CD4-positive, alpha-beta T cell treated with Interferon gamma for 1 hour (primary cell): ENCODE measurements at regions not wholly inside any gene's neighbourhood (a gene's known extent, or its start where the extent isn't known, plus 50 kb on each side); places are given as distances from the start of the nearest gene placed in this dataset.
"Not testable (repeated sequence)": the region's sequence is repeated elsewhere in the genome, so short reads cannot be mapped to it uniquely, and the experiment has no call there.

Experiments
- DNase-seq: peaks from one replicate; pipeline ENCODE4 v3.0.0-alpha.2; 2020

DNA sequence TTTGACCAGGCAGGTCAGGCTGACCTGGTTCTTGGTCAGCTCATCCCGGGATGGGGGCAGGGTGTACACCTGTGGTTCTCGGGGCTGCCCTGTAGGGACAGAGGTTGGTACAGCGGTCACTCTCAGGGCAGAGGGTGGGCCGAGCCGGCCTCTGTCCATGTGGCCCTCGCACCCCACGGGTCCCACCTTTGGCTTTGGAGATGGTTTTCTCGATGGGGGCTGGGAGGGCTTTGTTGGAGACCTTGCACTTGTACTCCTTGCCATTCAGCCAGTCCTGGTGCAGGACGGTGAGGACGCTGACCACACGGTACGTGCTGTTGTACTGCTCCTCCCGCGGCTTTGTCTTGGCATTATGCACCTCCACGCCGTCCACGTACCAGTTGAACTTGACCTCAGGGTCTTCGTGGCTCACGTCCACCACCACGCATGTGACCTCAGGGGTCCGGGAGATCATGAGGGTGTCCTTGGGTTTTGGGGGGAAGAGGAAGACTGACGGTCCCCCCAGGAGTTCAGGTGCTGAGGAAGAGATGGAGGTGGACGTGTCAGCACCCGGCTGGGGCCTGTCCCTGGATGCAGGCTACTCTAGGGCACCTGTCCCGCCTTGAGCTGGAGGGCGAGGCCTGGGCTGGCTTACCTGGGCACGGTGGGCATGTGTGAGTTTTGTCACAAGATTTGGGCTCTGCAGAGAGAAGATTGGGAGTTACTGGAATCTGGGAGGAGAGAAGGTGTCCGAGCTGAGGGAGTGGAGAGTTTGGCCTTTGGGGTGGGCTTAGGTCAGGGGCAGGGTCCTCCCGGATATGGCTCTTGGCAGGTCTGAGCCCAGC lies 215.5 kb downstream of the TMEM121 start:
- DNase-seq = not testable (repeated sequence)

DNA sequence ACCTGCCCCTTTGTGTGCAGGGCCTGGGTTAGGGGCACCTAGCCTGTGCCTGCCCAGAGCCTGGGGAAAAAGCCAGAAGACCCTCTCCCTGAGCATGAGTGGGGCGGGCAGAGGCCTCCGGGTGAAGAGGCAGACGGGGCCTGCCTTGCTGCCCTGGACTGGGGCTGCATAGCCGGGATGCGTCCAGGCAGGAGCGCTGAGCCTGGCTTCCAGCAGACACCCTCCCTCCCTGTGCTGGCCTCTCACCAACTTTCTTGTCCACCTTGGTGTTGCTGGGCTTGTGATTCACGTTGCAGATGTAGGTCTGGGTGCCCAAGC lies 216.1 kb downstream of the TMEM121 start:
- DNase-seq = no peak

DNA sequence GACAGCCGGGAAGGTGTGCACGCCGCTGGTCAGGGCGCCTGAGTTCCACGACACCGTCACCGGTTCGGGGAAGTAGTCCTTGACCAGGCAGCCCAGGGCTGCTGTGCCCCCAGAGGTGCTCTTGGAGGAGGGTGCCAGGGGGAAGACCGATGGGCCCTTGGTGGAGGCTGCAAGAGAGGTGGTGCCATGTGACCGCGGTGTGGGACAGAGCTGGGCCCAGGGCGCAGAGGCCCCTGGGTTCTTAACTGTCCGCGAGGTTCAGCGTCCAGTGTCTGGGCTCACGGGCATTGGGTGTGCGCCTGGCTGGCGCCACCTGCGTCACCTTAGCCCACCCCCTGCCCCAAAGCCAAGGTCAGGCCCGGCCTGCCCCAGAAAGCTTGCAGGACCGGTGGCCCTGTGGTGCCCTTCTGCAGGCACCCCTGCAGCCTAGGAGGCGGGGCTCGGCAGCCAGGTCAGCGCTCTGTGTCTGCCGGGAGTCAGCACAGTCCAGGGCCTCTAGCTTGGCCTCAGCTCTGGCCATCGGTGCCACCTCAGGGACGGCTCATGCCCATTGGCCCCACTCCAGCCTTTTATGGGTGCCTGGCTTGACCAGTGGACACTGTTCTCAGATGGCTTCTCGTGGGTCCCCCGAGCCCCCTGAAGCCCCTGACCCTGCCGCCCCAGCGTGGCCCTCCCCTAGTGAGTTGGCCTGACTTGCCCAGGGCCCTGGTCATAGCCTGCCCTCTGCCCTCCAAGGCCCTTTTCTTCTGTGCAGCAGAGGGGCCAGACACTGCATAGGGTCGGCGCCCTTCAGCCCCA lies 216.7 kb downstream of the TMEM121 start:
- DNase-seq = not testable (repeated sequence)

DNA sequence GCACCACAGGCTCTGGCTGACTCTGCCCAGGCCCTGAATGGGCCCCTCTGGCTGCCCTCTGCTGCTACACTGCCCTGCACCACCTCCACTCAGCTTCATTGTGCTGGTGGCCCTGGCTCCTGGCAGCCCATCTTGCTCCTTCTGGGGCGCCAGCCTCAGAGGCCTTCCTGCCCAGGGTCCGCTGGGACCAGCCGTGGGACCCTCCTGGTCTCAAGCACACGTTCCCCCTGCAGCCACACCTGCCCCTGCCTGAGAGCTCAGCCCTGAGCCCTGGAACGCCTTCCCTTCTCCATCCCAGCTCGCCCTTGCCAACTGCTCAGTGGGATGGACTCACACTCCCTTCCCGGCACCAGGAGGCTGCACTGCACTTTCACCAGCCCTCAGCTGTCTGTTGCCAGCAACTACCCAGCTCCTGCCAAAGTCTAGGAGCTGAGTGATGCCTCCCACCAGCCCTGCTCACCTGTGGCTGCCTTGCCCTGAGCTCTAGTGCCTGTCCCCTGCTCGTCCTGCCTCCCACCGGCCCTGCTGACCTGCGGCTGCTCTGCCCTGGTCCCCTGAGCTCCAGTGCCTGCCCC lies 217.9 kb downstream of the TMEM121 start:
- DNase-seq = not testable (repeated sequence)

DNA sequence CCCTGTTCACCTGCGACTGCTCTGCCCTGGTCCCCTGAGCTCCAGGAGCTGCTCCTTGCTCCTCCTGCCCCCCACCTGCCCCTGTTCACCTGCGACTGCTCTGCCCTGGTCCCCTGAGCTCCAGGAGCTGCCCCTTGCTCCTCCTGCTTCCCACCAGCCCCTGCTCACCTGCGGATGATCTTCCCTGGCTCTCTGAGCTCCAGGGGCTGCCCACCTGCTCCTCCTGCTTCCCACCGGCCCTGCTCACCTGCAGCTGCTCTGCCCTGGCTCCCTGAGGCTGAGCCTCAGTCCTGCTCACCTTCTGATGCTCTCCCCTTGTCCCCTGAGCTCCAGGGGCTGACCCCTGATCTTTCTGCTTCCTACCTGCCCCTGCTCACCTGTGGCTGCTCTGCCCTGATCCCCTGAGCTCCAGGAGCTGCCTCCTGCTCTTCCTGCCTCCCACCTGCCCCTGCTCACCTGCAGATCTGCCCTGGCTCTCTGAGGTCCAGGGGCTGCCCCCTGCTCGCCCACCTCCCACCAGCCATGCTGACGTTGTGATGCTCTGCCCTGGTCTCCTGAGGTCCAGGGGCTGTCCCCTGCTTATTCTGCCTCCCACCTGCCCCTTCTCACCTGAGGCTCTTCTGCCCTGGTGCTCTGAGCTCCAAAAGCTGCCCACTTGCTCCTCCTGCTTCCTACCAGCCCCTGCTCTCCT lies 219.2 kb downstream of the TMEM121 start:
- no peak for DNase-seq

DNA sequence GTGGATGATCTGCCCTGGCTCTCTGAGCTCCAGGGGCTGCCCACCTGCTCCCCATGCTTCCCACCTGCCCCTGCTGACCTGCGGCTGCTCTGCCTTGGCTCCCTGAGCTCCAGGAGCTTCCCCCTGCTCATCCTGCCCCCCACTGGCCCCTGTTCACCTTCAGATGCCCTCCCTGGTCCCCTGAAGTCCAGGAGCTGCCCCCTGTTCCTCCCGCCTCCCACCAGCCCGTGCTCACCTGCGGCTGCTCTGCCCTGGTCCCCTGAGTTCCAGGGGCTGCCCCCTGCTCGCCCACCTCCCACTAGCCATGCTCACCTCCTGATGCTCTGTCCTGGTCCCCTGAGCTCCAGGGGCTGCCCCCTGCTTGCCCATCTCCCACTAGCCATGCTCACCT lies 219.7 kb downstream of the TMEM121 start:
- DNase-seq = no peak

DNA sequence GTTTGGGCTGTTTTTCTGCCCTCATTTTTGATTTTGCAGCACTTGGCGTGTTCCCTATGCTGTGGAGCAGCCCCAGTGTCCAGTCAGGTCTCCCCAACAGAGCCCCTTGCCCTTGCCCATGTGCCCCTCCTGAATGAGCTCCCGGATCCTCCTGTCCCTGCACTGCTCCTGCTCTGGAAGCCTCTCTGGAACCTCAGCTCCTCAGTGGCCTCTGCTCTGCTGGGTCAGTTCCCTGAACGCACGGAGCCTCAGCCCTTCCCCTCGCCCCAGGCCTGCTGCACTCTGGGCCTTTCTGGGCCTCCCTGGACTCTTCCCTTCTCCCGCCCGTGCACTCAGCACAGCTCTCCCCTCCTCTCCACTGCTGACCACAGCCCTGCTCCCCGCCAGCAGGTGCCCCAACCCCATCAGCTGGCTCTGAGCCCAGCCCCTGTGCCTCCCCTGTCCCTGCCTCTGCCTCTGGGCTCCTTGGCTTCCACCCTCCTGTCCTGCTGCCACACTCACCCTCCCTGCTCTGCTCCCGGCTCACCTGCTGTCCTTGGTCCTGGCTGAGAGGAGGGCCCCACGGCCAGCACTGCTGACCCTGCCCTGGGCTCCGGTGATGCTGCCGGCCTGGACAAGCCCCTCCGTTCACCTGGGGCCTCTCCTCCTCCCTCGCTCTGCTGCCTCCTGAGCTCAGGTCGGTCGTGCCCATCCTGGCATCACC lies 220.6 kb downstream of the TMEM121 start:
- not testable (repeated sequence) for DNase-seq

DNA sequence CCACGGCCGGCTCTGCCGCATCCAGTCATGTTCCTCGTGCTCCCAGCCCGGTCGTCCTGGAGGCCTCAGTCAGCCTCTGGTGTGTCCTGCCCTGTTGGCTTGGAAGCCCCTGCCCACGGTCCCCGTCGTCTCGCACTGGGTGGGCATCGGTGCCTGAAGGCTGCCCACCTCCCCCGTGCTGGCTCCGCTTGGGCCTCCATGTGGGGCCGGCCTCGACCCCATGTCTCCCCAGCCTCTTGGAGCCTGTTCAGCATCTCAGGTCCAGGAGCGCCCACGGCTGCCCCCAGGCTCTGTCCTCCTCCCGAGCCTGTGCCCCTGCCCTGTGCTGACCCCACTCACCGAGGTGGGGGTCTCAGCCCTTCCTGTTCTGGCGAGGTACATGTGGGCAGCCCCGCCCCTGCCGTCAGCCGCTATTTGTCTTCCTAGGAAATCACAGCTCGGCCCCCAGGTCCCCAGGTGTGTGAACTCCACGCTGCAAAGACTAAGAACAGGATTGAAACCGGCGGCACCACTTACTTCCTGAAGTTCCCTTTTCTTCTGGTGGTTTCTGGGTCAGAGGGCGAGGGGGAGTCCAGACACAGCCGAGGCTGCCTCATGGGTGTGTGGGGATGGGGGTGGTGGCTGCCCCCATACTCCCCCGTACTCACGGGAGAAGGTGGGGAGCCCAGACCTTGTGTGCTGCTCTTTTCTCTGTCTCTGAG lies 221.3 kb downstream of the TMEM121 start:
- DNase-seq = not testable (repeated sequence)

DNA sequence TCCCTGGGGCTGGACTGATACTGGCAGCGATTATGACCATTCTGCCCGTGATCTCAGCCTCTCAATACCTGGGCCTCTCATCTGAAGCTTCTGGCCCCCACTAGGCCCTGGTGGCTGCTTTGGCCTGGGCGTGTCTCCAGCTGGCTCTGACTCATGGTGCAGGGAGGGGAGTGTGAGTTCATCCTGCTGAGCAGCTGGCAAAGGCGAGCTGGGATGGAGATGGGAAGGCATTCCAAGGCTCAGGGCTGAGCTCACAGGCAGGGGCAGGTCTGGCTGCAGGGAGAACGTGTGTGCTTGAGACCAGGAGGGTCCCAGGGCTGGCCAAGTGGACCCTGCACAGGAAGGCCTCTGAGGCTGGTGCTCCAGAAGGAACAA lies 221.8 kb downstream of the TMEM121 start:
- DNase-seq = no peak

DNA sequence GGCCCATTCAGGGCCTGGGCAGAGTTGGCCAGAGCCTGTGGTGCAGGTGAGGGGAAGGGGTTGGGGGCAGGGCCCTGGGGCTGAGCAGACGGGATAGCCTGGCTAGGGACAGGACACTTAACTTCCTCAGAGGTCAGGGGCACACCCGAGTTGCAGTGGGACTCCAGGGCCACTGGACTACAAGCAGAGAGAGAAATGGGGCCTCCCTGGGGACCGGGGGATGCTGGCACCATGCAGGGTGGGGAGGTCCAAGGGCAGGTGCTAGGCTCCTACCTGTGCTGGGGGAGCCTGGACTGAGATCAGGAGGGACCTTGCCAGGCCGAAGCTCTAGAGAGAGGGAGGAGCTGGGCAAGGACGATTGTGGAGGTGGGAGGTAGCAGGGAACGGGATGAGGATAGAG lies 222.3 kb downstream of the TMEM121 start:
- DNase-seq = not testable (repeated sequence)

DNA sequence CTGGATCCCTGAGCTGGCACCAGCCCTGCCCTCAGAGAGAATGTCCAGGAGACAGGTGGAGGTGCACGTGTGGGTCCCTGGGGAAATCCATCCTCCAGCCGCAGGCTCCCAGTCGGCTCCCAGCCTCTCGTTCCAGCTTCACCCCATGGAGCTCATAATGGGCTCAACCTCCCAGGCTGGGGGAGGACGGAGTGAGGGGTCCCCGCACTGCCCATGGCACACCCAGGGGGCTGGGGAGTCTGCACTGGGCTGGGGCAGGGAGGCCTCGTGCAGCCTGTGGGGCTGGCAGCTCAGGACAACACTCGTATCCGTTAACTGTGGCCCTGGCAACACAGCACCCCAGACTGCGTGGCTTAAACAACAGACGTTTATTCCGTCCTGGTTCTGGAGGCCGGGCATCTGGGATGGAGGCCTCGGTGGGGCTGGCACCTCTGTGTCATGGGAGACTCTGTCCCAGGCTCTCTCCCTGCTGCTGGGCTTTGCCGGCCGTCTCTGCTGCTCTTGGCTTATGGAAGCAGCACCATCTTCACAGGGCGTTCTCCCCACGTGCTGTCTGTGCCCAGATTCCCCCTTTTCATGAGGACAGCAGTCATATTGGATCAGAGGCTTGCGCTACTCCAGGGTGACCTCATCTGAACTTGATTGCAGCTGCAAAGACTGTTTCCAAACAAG lies 223.6 kb downstream of the TMEM121 start:
- not testable (repeated sequence) for DNase-seq

DNA sequence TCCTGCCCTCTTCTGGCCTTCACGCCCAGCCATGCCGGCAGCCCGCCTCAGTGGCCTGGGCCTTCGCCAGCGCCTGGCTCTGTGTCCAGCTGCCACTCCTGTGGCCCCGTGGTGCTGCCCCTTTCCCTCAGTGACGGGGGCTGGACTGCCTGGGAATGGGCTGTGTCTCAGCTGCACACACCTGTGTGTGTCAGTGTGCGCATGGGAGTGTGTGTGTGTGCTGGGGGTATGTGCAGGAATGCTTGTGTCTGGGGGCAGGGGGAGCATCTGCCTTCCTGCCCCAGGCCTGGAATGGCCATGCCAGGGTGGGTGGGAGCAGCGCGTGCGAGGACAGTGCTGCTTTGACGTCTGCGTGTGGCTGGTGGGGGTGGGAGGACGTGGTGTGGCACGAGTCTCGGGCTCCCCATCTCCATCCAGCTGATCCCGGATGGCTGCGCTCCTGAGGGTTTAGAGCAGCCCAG lies 224.9 kb downstream of the TMEM121 start:
- DNase-seq = not testable (repeated sequence)

DNA sequence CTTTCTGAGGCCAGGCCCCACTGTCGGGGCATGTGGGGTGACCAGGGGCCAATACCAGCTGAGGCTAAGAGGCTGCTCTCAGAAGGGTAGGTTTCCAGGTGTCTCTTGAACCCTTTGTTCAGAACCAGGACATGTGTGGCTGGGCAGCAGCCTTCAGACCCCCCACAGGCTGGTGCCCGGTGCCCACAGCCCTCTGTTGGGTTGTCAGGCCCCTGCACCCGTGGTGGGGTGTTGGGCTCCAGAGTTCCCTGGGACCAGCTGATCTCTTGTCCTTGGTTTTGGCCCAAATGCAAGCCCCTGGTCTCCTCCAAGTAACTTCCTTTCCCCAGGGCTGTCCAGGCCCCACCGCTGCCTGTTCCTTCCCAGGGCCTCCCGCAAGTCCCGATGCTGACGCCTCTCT lies 226.0 kb downstream of the TMEM121 start:
- not testable (repeated sequence) for DNase-seq

DNA sequence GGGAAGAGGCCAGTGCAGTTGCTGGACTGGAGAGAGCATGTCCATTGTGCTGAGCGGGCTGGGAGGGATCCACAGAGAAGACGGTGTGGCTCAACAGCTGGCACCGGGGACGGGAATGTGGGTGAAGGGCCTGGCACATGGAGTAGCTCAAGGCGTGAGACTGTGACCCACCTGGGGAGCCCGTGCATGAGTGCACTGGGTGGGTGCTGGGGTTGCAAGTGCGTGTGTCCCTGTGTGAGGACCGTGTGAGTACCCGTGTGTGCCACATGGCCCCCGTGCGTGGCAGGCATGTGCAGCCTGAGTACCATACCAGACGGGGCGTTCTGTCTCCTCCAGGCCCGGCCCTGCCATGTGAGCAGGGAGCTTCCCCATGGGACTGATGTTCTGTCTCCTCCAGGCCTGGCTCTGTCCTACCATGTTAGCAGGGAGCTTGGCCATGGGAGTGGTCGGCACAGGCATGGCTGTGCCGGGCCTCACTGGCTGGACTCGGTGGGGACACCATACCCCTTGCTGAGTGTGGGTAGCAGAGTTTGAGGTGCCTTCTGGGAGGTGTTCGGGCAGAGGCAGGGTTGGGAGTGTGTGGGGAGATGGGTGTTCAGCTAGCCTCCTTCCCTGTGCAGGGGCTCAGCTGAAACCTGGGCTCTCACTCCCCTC lies 234.4 kb downstream of the TMEM121 start:
- no peak for DNase-seq

DNA sequence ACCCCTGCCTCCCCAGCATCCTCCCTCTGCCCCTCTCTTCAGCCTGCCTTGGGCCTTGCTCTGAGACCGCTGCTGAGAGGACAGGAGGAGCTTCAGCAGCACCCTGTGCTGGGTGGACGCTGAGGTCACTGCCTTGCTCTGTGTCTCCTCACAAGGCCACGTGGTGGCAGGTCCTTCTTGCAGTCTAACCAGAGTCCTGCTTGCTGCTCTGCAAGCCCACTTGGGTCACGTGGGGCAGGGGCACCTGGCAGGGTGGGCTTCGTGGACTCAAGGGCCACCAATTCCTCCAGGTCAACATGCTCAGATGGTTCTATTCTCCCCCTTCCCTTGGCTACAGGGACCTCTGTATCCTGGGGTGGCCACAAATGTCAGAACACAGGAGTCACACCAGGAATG lies 235.0 kb downstream of the TMEM121 start:
- not testable (repeated sequence) for DNase-seq

DNA sequence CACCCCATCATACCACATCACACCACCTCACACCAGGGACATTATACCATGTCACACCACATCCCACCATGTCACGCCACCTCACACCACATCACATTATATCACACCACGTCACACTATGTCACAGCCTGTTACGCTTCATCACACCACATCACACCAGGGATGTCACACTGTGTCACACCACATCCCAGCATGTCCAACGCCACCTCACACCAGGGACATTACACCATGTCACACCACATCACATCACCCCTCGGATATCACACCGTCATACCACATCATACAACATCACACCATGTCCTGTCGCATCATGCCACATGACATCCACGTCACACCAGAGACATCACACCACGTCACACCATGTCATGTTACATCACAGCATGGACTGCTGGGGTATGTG lies 235.5 kb downstream of the TMEM121 start:
- DNase-seq = no peak

DNA sequence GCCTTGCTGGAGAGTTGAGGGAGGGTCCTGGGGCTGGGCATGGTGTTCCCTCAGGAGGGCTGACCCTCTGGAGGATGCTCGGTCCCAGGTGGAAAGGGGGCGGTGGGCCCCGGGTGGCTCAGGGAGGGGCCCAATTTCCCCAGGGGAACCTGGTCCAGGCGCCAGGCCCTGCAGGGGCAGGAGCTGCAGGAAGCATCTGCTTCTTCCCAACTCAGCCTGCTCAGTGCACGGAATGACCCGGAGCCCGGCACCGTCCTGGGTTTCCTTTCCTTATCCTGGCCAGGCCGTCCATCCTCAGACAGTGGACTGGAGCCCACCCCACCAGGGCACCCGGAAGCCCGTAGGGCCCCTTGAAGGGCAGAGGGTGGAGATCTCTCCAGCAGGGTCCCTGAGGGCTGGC lies 235.9 kb downstream of the TMEM121 start:
- not testable (repeated sequence) for DNase-seq

DNA sequence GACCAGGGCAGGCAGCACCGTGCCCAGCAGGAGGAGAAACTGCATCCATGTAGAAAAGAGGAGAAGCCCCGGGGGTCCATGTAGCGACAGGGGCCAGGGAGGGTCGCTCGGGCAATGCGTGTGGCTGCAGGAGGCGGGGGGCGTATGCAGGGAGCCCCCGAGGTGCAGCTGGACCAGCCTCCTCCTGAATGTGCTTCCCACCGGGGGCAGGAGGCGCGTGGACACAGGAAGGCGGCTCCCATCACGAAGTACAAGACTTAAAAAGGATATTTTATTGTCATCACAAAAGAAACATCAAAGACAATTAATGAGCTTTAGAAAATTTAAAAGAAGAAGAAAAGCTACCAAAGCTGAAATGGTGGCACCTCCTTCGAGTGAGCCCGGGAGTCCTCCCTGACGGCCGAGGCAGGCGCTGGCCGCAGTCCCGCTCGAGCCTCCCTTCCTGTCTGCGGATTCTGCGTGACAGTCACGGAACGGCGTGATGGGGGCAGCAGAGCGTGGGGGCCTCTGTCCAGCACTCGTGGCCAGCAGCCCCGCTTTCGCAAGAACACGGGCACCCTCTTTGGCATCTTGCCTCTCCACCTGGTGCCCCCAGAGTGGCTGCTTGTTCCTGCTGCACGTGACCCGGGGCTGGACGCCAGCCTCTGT lies 238.0 kb downstream of the TMEM121 start:
- DNase-seq = not testable (repeated sequence)

DNA sequence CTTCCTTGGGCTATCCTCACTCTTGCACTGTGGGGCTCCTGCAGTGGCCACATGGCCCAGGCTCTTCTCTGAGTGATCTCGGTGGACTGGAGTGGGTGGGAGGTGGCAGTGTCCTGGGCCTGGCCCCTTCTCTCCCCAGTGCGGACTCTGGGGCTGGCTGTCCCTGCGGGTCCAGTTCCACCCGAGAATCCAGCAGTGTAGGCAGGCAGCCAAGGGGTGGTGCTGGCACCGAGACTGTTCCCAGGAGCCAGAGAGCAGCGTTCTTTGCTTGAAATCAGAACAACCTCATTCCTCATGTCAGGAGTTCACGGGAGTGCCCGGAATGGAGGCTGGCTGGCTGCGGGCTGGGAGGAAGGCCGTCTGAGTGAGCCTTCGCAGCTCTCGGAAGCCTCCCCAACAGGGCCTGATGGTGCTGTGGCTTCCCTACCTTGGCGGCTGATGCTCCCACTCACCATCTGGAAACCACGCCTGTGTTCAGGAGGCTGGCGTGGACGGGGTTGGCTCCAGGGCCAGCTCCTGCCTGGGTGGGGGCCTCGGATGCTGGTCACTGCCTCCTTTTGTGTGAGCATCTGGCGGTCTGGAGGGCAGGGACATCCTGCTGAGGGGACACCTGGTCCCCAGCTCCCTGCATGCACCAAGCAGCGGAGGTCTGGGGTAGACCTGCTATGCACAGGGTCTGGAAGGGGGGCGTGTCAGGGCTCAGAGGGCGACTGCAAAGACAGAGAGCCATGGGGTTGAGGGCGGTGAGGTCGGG lies 238.9 kb downstream of the TMEM121 start:
- not testable (repeated sequence) for DNase-seq
